TTC549 (cell line): ENCODE measurements at regions not wholly inside any gene's neighbourhood (a gene's known extent, or its start where the extent isn't known, plus 50 kb on each side); places are given as distances from the start of the nearest gene placed in this dataset.

ENCODE experiments used
- FAIRE-seq: peaks from 2 replicates; lab custom pipeline; 2012; peaks lifted over from hg19 to GRCh38; lab: Jason Lieb, UNC

- no peak for FAIRE-seq
Measured at GRCh38 chr3:180188512-180189309, 152.0 kb upstream of the PEX5L start.

DNA sequence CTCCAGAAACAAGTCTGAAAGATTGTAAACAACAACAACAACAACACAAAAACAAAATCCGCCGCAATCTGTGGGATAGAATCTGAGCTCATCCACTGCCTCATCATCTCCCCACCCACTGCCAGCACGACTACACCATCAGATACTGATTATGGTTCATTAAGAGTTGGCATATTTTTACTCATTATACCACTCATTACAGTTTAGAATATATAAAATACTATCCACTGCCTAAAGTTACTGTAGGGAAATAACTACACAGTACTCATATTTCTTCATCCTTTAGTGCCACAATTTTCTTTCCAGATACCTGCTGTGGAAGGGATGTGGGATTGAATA is 152.5 kb upstream of the PEX5L start:
- no peak for FAIRE-seq

DNA sequence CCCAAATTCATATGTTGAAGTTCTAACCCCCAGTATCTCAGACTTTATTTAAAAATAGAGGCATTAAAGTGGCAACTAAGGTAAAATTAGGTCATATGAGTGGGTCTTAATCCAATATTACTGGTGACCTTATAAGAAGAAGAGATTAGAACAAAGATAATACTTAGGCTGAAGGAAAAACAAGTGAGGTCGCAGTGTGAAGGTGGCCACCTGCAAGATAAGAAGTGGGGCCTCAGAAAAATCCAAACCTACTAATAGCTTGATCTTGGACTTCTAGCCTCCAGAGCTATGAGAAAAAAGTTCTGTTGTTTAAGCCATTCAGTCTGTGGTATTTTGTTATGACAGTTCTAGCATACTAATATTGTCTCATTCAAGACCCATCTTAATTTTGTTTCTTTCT is 159.9 kb upstream of the PEX5L start:
- FAIRE-seq: no peak

DNA sequence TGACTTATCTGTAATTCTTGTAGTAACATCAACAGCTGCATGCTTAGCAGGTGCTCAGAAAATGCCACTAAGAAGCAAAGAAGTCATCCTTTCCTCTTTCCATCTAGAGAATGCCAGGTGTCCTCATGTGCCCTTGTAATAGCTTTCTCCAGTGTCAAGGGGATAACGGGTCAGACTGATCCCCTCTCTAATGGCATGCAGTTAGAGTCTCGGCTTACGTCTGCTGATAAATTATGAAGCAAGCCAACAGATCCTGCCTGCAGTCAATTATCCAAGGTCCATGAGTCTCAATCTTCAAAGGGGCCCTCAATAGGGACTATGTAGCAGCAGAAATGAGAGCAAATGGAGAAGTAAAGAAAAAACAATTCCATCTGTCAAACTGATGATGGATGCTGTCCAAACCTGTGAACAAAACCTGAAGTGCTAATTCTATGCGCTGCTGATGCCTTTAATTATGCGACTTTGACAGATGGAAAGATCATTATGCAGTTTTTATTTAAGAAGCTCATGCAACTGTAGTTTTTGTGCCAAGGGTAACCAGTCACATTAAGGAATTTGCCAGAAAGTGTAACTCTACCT is 162.8 kb upstream of the PEX5L start:
- no peak for FAIRE-seq

DNA sequence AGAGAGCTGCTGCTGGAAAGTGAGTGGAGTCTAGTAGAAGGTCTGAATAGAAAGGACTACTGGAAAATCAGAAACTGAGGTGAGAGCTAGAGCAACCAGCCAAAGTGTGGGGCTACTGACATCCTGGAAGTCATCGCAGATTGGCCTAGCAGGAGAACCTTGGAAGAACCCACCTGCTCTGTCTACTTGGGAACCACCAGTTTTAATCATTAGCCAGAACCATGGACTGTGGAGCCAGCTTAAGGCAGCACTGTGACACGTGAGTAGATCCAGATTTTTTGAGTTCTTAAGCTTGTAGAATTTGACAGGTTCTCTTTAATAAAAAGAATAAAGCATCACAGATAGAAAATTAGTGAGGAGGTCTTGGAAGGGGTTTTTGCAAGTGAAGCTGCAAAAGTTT is 179.1 kb upstream of the PEX5L start:
- FAIRE-seq: no peak

DNA sequence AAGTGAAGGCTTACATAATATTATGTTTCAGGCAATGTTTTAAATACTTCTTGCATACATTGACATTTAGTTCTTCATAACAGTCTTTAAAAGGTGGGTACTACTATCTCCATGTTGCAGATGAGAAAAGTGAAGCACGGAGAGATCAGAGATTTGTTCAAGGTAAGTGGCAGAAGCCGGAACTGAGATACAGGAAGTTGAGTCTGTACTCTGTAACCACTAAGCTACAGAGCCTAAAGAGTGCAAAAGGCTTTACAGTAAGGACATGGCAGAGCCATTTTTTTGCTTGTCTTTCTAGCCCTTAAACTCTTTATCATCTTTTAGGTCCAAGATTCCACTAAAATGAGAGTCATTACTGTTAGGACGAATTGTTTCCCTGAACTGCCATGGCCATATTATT is 186.5 kb upstream of the PEX5L start:
- FAIRE-seq: no peak

DNA sequence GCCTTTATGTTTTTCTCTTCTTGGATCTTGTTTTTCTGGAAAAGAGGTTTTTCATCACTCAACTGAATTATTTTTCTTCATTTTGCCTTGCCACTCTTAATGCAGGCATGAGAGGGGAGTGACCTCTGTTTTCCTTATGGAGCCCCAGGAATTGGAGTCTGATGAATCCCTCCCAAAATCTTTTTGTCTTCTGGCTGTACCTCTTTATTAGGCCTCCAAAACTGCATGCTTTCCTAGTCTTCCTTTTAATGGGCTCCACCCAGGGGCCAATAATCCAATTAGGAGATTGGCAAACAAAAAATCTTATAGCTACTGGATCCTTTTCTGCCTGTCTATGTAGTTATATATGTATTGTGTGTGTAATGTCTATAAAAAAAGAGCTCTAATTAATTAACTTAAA is 192.4 kb upstream of the PEX5L start:
- FAIRE-seq: no peak

DNA sequence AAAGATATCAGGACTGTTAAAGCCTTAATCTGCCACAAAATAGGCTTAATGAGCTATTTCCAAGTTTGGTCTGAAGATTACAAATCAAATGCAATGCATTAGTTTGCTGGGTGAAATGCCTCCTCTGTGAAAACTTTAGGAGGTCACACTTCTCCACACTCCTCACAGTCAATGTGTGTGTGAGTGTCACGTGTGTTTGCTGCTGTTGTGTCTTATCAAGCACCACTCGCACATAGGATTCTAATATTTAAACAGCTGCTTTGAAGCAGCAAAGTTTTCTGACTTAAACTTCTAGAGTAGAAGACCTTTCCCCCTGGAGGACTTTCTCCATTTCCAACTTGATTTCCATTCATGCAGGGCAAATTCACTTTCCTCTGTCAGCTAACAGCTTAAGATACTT is 203.2 kb upstream of the PEX5L start:
- no peak for FAIRE-seq

DNA sequence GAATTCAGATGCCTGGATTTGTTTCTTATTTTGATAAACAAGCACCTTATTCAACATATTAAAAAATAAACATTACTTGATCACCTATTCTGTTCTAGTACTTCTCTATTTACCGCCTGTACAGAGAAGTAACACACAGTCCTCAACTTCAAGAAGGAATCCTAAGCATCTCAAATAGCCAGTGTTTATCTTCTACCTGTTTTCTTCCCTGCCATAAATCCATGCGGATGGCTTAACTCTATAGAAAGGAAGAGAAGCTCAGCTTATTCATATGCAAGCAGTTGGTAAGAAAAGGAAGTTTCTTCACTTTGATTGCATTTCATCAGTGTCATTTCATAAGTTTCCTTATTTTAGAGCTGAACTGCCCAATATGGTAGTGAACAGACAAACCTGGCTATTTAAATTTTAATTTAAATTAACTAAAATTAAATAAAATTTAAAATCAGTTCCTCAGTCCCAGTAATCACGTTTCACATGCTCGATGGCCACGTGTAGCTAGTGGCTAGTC is 210.0 kb upstream of the PEX5L start:
- FAIRE-seq: no peak

- no peak for FAIRE-seq
Measured at GRCh38 chr3:180250172-180250571, 213.4 kb upstream of the PEX5L start.

DNA sequence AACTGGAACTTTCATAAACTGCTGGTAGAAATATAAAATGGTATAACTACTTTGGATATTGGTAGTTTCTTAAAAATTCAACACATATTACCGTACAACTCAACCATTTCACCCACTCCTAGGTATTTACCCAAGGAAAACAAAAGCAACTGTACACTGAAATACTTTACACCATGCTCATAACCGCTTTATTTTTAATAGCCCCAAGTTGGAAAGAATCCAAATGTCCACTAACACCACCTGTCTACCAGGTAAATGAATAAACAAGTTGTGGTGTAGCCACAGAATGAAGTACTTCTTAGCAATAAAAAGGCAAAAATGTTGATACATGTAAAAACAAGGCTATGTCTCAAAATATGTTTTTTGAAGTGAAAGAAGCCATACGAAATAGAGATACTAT is 215.9 kb upstream of the PEX5L start:
- FAIRE-seq: no peak

GRCh38 chr3:180253283-180253682 is 216.5 kb upstream of the PEX5L start:
- FAIRE-seq: no peak

DNA sequence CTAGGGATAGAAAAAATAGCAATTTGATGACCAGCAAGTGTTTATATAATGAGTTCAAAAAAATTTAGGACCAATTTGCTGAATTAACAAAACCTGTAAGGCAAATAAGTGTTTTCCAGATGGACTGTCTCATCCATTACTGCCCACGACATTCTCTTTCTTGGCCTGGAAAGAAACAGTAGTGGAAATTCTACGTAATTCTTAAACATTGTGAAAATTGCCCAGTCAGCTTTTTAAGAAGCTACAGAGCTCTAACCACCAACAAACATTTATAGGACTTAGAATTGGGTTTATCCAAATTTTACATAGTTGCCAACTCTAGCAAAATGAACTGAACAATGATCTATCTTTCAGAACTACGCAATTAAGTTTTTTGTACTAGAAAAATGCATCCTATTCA is 227.7 kb upstream of the PEX5L start:
- FAIRE-seq: no peak

GRCh38 chr3:180265551-180265950 is 228.8 kb upstream of the PEX5L start:
- FAIRE-seq: no peak

DNA sequence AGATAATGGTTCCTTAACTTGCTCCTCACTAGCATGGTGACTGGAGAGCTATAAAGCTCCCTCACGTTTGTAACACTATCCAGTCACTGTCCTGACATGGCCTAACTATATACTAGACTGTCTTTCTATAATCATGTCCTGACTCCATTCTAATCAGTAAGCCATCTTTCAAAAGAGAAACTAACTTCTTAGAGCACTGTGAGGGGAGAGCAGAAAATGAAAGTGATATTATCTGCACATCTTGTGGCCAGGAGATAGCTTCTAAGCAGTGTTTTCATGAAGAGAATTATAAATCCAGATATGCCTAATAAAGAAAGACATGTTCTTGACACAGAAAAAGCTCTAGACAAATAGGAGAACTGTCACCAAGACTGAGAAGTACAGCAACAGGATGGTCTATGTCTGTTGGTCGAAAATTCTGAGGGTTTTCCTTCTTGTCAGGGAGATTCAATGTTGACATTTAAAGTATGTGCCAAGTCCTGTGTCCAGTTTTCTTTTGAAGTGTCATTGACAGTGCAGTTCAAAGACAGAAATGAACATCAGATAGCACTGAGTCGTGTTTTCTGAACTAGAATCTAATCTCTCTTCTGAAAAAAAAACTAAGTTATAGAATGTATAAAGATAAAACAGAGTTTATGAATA is 230.6 kb upstream of the PEX5L start:
- no peak for FAIRE-seq

DNA sequence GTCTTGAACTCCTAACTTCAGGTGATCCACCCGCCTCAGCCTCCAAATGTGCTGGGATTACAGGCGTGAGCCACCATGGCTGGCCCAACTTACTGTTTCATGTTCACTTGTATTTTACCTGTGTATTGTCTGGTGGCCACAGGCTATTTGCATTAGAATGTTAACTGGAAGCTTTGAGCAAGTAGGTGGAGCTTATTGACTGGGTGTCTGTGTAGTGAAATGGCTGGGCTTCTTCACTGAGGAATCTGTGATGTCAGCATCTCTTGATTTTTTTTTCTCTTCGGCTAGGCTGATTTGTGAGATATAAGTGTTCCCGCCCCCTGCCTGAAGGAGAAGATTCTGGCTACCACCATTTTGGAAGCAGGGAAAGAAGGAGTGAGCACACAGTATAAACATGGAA is 237.8 kb upstream of the PEX5L start:
- FAIRE-seq: no peak

DNA sequence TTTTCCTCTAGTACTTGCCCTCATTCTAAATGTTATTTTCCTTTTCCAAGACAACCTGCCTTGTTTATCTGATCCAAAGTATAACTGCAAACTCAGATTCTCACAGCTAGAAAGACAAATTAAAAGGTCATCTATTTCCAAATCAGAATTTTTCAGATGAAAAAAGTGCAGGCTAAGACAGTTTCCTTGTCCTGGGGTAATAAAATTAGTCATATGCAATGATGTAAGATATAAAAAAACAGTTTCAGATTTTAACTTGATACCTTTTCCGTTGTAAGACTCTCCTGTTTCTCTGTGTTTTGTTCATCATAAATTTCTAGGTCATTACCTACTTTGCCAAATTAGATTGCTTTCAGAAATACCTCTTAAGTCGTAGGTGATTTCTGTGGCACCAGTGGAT is 238.4 kb upstream of the PEX5L start:
- FAIRE-seq: no peak

GRCh38 chr3:180277041-180277440 is 240.3 kb upstream of the PEX5L start:
- FAIRE-seq: no peak

GRCh38 chr3:180278583-180279188 is 241.9 kb upstream of the PEX5L start:
- no peak for FAIRE-seq

- FAIRE-seq: no peak
Measured at GRCh38 chr3:180280555-180280954, 243.8 kb upstream of the PEX5L start.

DNA sequence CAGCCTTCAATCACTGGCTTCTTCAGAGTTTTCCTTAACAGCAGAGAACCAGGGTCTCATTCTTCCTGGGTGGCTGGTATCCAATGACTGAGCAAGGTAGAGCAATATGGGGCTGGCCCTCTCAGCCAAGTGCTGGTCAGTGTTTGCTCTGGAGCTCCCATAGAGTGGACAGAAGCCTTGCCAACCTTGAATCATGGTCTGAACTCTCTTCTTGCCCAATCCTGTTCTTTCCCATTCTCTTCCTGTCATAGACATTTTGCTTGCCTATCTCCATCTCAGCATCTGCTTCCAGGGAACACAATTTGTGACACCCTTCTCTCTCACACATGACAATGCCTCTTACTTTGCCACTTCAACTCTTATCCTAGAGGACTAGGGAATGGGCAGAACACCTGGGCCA is 245.6 kb upstream of the PEX5L start:
- FAIRE-seq: no peak

DNA sequence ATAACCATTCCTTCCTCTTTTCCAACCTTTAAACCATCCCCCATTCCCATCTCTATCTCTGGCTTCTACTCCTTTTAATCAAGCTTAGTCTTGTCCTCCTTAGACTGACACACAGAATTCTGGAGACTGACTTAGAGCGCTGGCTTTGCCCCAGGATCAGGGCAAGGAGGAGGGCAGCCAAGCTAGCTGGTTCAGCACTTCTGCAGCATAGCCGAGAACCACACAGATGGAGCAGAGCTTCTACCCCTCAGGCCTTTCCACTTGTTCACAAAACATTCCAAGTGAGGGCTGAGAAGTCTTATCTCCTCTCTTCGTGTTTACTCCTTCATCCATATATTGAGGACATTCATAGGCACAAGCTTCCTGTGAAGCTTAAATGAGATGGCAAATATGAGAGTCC is 246.5 kb upstream of the PEX5L start:
- FAIRE-seq: no peak
